CD14-positive monocyte (primary cell): ENCODE measurements at regions not wholly inside any gene's neighbourhood (a gene's known extent, or its start where the extent isn't known, plus 50 kb on each side); places are given as distances from the start of the nearest gene placed in this dataset.

Experiments used
- DNase-seq, 3 donors: peaks; one replicate each; pipeline ENCODE4 v3.0.0-alpha.2; 2011 to 2022
- H2AFZ ChIP-seq: 2 replicates; pipeline ENCODE4 v1.6.0; 2012; ENCODE audit warnings: mild to moderate bottlenecking, low read depth, low read length, inconsistent platforms; ENCODE audit not compliant: insufficient read depth, poor library complexity, severe bottlenecking
- H3K27ac ChIP-seq, 2 donors: 1 replicate in 1 of 2; 2 replicates in 1 of 2; pipeline ENCODE4 v1.5.1; 2012 to 2013; ENCODE audit warnings: low read length in 2 of 2, control low read depth in 1 of 2, inconsistent platforms in 1 of 2, low read depth in 1 of 2, mild to moderate bottlenecking in 1 of 2
- H3K27me3 ChIP-seq, 2 donors: one replicate each; pipeline versions ENCODE4 v1.6.0 to v1.6.1; 2011 to 2013; ENCODE audit warnings: low read length in 2 of 2; ENCODE audit not compliant: control insufficient read depth in 2 of 2, insufficient read depth in 2 of 2
- H3K36me3 ChIP-seq, 2 donors: replicated peaks in 1 of 2; 1 replicate in 1 of 2; 2 replicates in 1 of 2; pipeline versions ENCODE4 v1.5.1 to v1.6.1; 2012 to 2013; ENCODE audit warnings: low read length in 2 of 2, control low read depth in 1 of 2, inconsistent platforms in 1 of 2, mild to moderate bottlenecking in 1 of 2; ENCODE audit not compliant: insufficient read depth in 2 of 2, control insufficient read depth in 1 of 2
- H3K4me1 ChIP-seq, 2 donors: 1 replicate in 1 of 2; 2 replicates in 1 of 2; pipeline versions ENCODE4 v1.5.1 to v1.6.1; 2012 to 2013; ENCODE audit warnings: low read length in 2 of 2, control low read depth in 1 of 2, inconsistent platforms in 1 of 2, mild to moderate bottlenecking in 1 of 2, moderate library complexity in 1 of 2; ENCODE audit not compliant: insufficient read depth in 2 of 2, control insufficient read depth in 1 of 2
- H3K4me2 ChIP-seq: replicated peaks from 2 replicates; pipeline ENCODE3; 2012; ENCODE audit warnings: low read length, moderate library complexity, mild to moderate bottlenecking; ENCODE audit not compliant: poor library complexity, severe bottlenecking; ENCODE audit errors: extremely low read depth
- H3K4me3 ChIP-seq, 3 experiments: fragments of 200-600 bp in 1 of 3; sonication (generic) in 1 of 3; replicated peaks in 1 of 3; 1 replicate in 2 of 3; 2 replicates in 1 of 3; pipeline ENCODE4 v1.5.1; 2011 to 2013; ENCODE audit warnings: low read length in 3 of 3, mild to moderate bottlenecking in 3 of 3, control low read depth in 2 of 3, low read depth in 2 of 3, inconsistent platforms in 1 of 3, moderate library complexity in 1 of 3
- H3K79me2 ChIP-seq: 2 replicates; pipeline ENCODE4 v1.6.0; 2012; ENCODE audit warnings: mild to moderate bottlenecking, control low read depth, inconsistent platforms, low read length, moderate library complexity; ENCODE audit not compliant: insufficient read depth
- H3K9ac ChIP-seq: 2 replicates; pipeline ENCODE4 v1.6.0; 2017; ENCODE audit warnings: low read length, mild to moderate bottlenecking; ENCODE audit not compliant: insufficient read depth, poor library complexity, severe bottlenecking
- H3K9me3 ChIP-seq, 2 donors: replicated peaks in 1 of 2; 1 replicate in 1 of 2; 2 replicates in 1 of 2; pipeline versions ENCODE4 v1.5.1 to v1.6.1; 2012 to 2013; ENCODE audit warnings: low read length in 2 of 2, control low read depth in 1 of 2; ENCODE audit not compliant: control insufficient read depth in 1 of 2, insufficient read depth in 1 of 2
- H4K20me1 ChIP-seq: 2 replicates; pipeline ENCODE4 v1.6.0; 2012; ENCODE audit warnings: mild to moderate bottlenecking, low read length, control low read depth, moderate library complexity; ENCODE audit not compliant: insufficient read depth
- H3K27ac Mint-ChIP-seq, 7 donors: one replicate each; pipeline ENCODE4 v1.8.0; 2020; ENCODE audit warnings: mild to moderate bottlenecking in 7 of 7, mixed read lengths in 7 of 7, moderate library complexity in 6 of 7, inconsistent platforms in 2 of 7
- H3K27me3 Mint-ChIP-seq, 3 donors: one replicate each; pipeline ENCODE4 v1.8.0; 2021 to 2022; ENCODE audit warnings: low read depth in 3 of 3, mild to moderate bottlenecking in 3 of 3, mixed read lengths in 3 of 3, moderate library complexity in 3 of 3, inconsistent platforms in 1 of 3
- H3K36me3 Mint-ChIP-seq, 2 donors: one replicate each; pipeline ENCODE4 v1.8.0; 2020; ENCODE audit warnings: mixed read lengths in 2 of 2, inconsistent platforms in 1 of 2, mild to moderate bottlenecking in 1 of 2
- H3K4me1 Mint-ChIP-seq: one replicate; pipeline ENCODE4 v1.8.0; 2020; ENCODE audit warnings: mild to moderate bottlenecking, mixed read lengths
- H3K4me3 Mint-ChIP-seq, 2 donors: one replicate each; pipeline ENCODE4 v1.8.0; 2020; ENCODE audit warnings: mild to moderate bottlenecking in 2 of 2, mixed read lengths in 2 of 2, moderate library complexity in 1 of 2
- H3K9me3 Mint-ChIP-seq, 7 donors: one replicate each; pipeline ENCODE4 v1.8.0; 2020 to 2022; ENCODE audit warnings: mixed read lengths in 7 of 7, mild to moderate bottlenecking in 6 of 7, moderate library complexity in 6 of 7, inconsistent platforms in 2 of 7
- CTCF ChIP-seq: fragments of 200-600 bp; IDR thresholded peaks from one replicate; pipeline ENCODE4 v1.8.0; 2022; ENCODE audit warnings: antibody characterized with exemption, mild to moderate bottlenecking
- WGBS: methylation state at CpG from one replicate; pipeline ENCODE4 v1.1.5; 2013; ENCODE audit warnings: missing lambda C conversion rate; ENCODE audit not compliant: insufficient coverage; 5-methylcytosine and 5-hydroxymethylcytosine counted together
- intact Hi-C, 2 donors: fragments of 100-400 bp; cut with micrococcal nuclease; formaldehyde crosslinking; loops; one replicate each; pipeline versions ENCODE4 v1.15.0 to v1.15.1; 2023

GRCh38 chr3:177742273-177742672 lies 545.0 kb upstream of the TBL1XR1 start:
- H3K27me3 Mint-ChIP-seq = no peaks in the 10 kb centered on the region
- Histone ChIP-seq H3K9me3 (no peaks in the 10 kb centered on the region), H2AFZ (no peak overlapping the region), H3K4me3 (no peak overlapping the region), H3K36me3 (no peaks in the 10 kb centered on the region), H4K20me1 (no peaks in the 10 kb centered on the region), H3K27me3 (no peaks in the 10 kb centered on the region), H3K4me2 (no peak overlapping the region), H3K79me2 (no peaks in the 10 kb centered on the region), H3K9ac (no peak overlapping the region), H3K4me1 (no peaks in the 10 kb centered on the region), H3K27ac (no peak overlapping the region)
- intact Hi-C loops = no loop called here
- no peak for DNase-seq
- peaks cover 2% of the 10 kb centered on the region for H3K4me1 Mint-ChIP-seq
- TF ChIP-seq CTCF = no peak
- no peaks in the 10 kb centered on the region for H3K36me3 Mint-ChIP-seq
- no peak overlapping the region for H3K4me3 Mint-ChIP-seq
- 100% methylated on average over 1 of the region's 4 CpGs for WGBS
- no peak overlapping the region for H3K27ac Mint-ChIP-seq
- peaks cover 0 to 3% (median 0%) of the 10 kb centered on the region in 7 donors for H3K9me3 Mint-ChIP-seq

DNA sequence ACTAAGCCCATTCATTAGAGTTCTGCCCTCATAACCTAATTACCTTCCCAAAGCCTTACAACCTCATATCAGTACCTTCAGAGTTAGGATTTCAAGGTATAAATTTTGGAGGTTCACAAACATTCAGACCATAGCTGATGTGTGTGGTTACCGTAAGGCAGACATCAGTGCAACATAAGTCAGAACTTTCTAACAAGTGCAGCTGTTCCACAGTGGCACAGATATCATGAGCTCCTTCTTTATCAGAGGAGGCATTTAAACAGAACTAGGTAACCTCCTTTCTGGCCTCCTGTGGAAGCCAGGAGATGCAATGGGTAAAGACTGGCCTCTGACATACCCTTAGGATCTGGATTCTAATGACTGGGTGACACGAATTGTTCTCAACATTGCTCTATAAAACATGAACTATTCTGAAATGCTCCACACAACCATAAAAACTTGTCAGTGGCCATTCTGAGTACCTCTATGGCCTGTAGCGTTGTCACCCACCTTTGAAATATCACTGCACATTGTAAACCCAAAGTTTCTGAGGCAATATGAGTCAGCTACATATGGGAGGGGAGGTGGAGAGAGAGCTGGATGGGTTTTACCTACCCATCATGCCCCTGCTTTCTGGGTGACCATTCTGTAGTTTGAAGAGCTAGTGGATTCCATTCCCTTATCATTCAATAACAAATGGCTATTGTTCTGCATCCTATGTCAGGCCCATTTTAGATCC lies 546.0 kb upstream of the TBL1XR1 start:
- Histone ChIP-seq H2AFZ (no peak overlapping the region), H3K36me3 (no peaks in the 10 kb centered on the region), H3K4me1 (no peaks in the 10 kb centered on the region), H3K27ac (no peak overlapping the region), H3K27me3 (no peaks in the 10 kb centered on the region), H3K79me2 (no peaks in the 10 kb centered on the region), H3K9me3 (no peaks in the 10 kb centered on the region), H4K20me1 (no peaks in the 10 kb centered on the region), H3K4me2 (no peak overlapping the region), H3K4me3 (no peak overlapping the region), H3K9ac (no peak overlapping the region)
- no CpG with 5 or more reads among the region's 3 CpGs for WGBS
- peaks cover 2% of the 10 kb centered on the region for H3K4me1 Mint-ChIP-seq
- H3K27ac Mint-ChIP-seq = no peak overlapping the region
- no peak overlapping the region for H3K4me3 Mint-ChIP-seq
- H3K36me3 Mint-ChIP-seq = no peaks in the 10 kb centered on the region
- DNase-seq = no peak
- peaks cover 0 to 3% (median 0%) of the 10 kb centered on the region in 7 donors for H3K9me3 Mint-ChIP-seq
- H3K27me3 Mint-ChIP-seq = no peaks in the 10 kb centered on the region
- no peak for TF ChIP-seq CTCF
- intact Hi-C loops = no loop called here
